GM20000 (cell line): ENCODE measurements at regions not wholly inside any gene's neighbourhood (a gene's known extent, or its start where the extent isn't known, plus 50 kb on each side); places are given as distances from the start of the nearest gene placed in this dataset.

ENCODE experiments used
- DNase-seq: peaks from one replicate; pipeline ENCODE4 v3.0.0; 2012; ENCODE audit warnings: low spot score
- CTCF ChIP-seq: IDR thresholded peaks from 2 replicates; pipeline ENCODE4 v1.5.1; 2012; ENCODE audit warnings: mild to moderate bottlenecking, control low read depth; ENCODE audit errors: extremely low read depth, missing control alignments

- TF ChIP-seq CTCF, result no peak
Observed at GRCh38 chr2:38149531-38149930, 73.6 kb upstream of the CYP1B1 start.

GRCh38 chr2:38148501-38148900 lies 72.5 kb upstream of the CYP1B1 start:
- DNase-seq, result no peak
- no peak for TF ChIP-seq CTCF

More at GRCh38 chr2:38149531-38149930, 73.6 kb upstream of the CYP1B1 start:
- DNase-seq, result no peak

GRCh38 chr2:38147333-38148121 lies 71.6 kb upstream of the CYP1B1 start:
- TF ChIP-seq CTCF, result no peak
- no peak for DNase-seq

- DNase-seq, result peak; percentile 67
- TF ChIP-seq CTCF, result no peak
Observed at GRCh38 chr2:38146907-38147307, 71.0 kb upstream of the CYP1B1 start.

GRCh38 chr2:38146275-38146906 lies 70.4 kb upstream of the CYP1B1 start:
- TF ChIP-seq CTCF, result no peak
- peak; percentile 42 for DNase-seq

GRCh38 chr2:38145236-38145635 lies 69.3 kb upstream of the CYP1B1 start:
- no peak for DNase-seq
- no peak for TF ChIP-seq CTCF

- TF ChIP-seq CTCF, result no peak
Observed at GRCh38 chr2:38142627-38143026, 66.7 kb upstream of the CYP1B1 start.

More at GRCh38 chr2:38142627-38143026, 66.7 kb upstream of the CYP1B1 start:
- DNase-seq, result no peak
